WERI-Rb-1 (cell line): ENCODE measurements at regions not wholly inside any gene's neighbourhood (a gene's known extent, or its start where the extent isn't known, plus 50 kb on each side); places are given as distances from the start of the nearest gene placed in this dataset.

Source experiments
- DNase-seq: peaks from one replicate; pipeline ENCODE4 v3.0.0-alpha.2; 2020
- H3K27ac ChIP-seq: fragments of 250-450 bp; sonication (Bioruptor Pico); 2 replicates; pipeline ENCODE4 v1.5.1; 2020; ENCODE audit warnings: mild to moderate bottlenecking, moderate library complexity
- H3K27me3 ChIP-seq: fragments of 250-450 bp; sonication (Bioruptor Pico); 2 replicates; pipeline ENCODE4 v1.5.1; 2021; ENCODE audit warnings: mild to moderate bottlenecking, low read depth, moderate library complexity; ENCODE audit not compliant: insufficient read depth, severe bottlenecking
- H3K36me3 ChIP-seq: fragments of 250-450 bp; sonication (Bioruptor Pico); 2 replicates; pipeline ENCODE4 v1.5.1; 2020; ENCODE audit warnings: mild to moderate bottlenecking, moderate library complexity
- H3K4me3 ChIP-seq: 2 replicates; pipeline ENCODE4 v1.5.1; 2011; ENCODE audit warnings: low read depth, mild to moderate bottlenecking, control low read depth, low read length
- H3K9me3 ChIP-seq: fragments of 250-450 bp; sonication (Bioruptor Pico); 2 replicates; pipeline ENCODE4 v1.5.1; 2021; ENCODE audit warnings: mild to moderate bottlenecking, moderate library complexity; ENCODE audit not compliant: severe bottlenecking
- CTCF ChIP-seq: IDR thresholded peaks from 2 replicates; pipeline ENCODE4 v1.5.1; 2011; ENCODE audit warnings: low read depth, mild to moderate bottlenecking, control low read depth, inconsistent platforms, low read length

DNA sequence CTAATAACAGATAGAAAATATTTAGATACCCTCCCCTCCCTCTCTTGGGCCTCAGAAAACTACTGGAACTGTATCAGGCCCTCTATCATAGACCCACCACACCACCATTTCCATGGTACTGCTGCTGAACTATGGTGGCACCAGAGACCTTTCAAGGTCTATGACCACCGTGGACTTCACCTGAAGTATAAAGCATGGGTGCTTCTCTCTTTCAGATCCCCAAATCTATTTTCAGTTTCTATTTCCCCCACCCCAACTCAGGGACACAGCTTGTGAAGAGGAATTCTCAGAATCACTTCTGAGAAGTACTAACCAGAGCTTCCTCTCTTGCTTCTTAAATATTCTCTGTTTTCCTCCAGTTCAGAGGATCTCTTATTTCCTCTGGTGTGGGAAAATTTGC lies 840.8 kb upstream of the HTR2C start:
- no peak for TF ChIP-seq CTCF
- DNase-seq = no peak
- H3K4me3 ChIP-seq = no peak overlapping the region
- H3K36me3 ChIP-seq = no peaks in the 10 kb centered on the region
- H3K9me3 ChIP-seq = no peaks in the 10 kb centered on the region
- H3K27ac ChIP-seq = no peak overlapping the region
- peaks cover 76% of the 10 kb centered on the region for H3K27me3 ChIP-seq

GRCh38 chrX:113741744-113742143 lies 842.1 kb upstream of the HTR2C start:
- DNase-seq = no peak
- Histone ChIP-seq H3K36me3 (no peaks in the 10 kb centered on the region), H3K9me3 (no peaks in the 10 kb centered on the region), H3K27ac (no peak overlapping the region), H3K27me3 (peaks cover 67% of the 10 kb centered on the region), H3K4me3 (no peak overlapping the region)
- TF ChIP-seq CTCF = no peak

GRCh38 chrX:113728937-113729336 lies 854.9 kb upstream of the HTR2C start:
- H3K27me3 ChIP-seq = peaks cover 34% of the 10 kb centered on the region
- H3K9me3 ChIP-seq = no peaks in the 10 kb centered on the region
- H3K36me3 ChIP-seq = no peaks in the 10 kb centered on the region
- H3K27ac ChIP-seq = no peak overlapping the region
- H3K4me3 ChIP-seq = no peak overlapping the region
- no peak for DNase-seq
- TF ChIP-seq CTCF = no peak

GRCh38 chrX:113726898-113727297 lies 857.0 kb upstream of the HTR2C start:
- no peak overlapping the region for H3K27ac ChIP-seq
- H3K27me3 ChIP-seq = peaks cover 41% of the 10 kb centered on the region
- DNase-seq = no peak
- TF ChIP-seq CTCF = no peak
- H3K9me3 ChIP-seq = no peaks in the 10 kb centered on the region
- H3K4me3 ChIP-seq = no peak overlapping the region
- H3K36me3 ChIP-seq = no peaks in the 10 kb centered on the region

DNA sequence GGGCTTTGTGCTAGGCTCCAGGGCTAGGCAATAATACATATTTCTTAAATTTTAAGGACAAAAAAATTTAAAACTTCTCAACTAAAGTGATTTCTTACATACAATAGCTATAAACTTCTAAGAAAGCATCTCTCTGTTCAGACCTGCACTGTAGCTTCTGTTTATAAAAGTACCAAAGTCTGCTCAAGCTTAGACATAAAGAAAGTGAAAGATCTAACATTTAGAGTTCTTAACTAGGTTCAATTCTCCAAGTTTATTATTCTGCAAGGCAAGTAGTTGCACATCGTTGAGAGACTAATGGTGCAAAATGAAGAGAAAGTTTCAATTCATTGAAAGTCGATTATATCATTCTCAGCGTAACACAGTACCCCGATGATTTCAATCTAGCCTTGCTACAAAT lies 857.4 kb upstream of the HTR2C start:
- Histone ChIP-seq H3K27me3 (peaks cover 42% of the 10 kb centered on the region), H3K36me3 (no peaks in the 10 kb centered on the region), H3K9me3 (no peaks in the 10 kb centered on the region), H3K4me3 (no peak overlapping the region), H3K27ac (no peak overlapping the region)
- no peak for TF ChIP-seq CTCF
- no peak for DNase-seq

DNA sequence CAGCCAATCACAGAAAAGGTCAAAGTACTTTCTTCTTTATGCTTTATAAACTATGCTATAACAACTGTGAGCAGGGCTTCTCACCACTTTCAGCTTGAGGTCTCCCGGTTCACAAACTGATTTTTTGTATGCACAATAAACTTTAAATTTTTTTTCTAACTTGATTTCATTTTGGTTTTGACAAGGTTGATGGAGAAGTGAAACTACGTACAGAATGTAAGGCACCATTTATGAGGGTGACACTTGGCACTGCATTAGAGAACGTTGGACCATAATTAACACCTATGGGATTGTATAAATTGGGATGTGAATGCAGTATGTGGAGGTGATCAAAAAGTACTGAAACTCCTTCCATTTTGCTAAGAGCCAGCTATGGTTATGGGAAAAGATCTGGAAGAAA lies 857.9 kb upstream of the HTR2C start:
- Histone ChIP-seq H3K4me3 (no peak overlapping the region), H3K36me3 (no peaks in the 10 kb centered on the region), H3K9me3 (no peaks in the 10 kb centered on the region), H3K27me3 (peaks cover 46% of the 10 kb centered on the region), H3K27ac (no peak overlapping the region)
- no peak for DNase-seq
- no peak for TF ChIP-seq CTCF
